HG03159 (cell line): ENCODE measurements at regions not wholly inside any gene's neighbourhood (a gene's known extent, or its start where the extent isn't known, plus 50 kb on each side); places are given as distances from the start of the nearest gene placed in this dataset.
"Not testable (repeated sequence)": the region's sequence is repeated elsewhere in the genome, so short reads cannot be mapped to it uniquely, and the experiment has no call there.

Source experiments
- ATAC-seq: cut with Tn5 transposase; IDR thresholded peaks from one replicate; pipeline ENCODE4 v1.9.1; 2021; ENCODE audit warnings: mild to moderate bottlenecking, moderate library complexity; ENCODE audit not compliant: unreplicated experiment

GRCh38 chr1:238485057-238485911, 594.6 kb upstream of the ZP4 start:
- no peak for ATAC-seq

GRCh38 chr1:238484121-238484520, 593.4 kb upstream of the ZP4 start:
- no peak for ATAC-seq

GRCh38 chr1:238476841-238477240, 586.1 kb upstream of the ZP4 start:
- ATAC-seq = no peak

- no peak for ATAC-seq
Observed at GRCh38 chr1:238475712-238476111, 585.0 kb upstream of the ZP4 start.

- ATAC-seq = no peak
Observed at GRCh38 chr1:238474263-238474662, 583.5 kb upstream of the ZP4 start.

GRCh38 chr1:238469146-238469631, 578.5 kb upstream of the ZP4 start:
- ATAC-seq = no peak

GRCh38 chr1:238468068-238468467, 577.3 kb upstream of the ZP4 start:
- ATAC-seq = no peak

- ATAC-seq = no peak
Observed at GRCh38 chr1:238466459-238466858, 575.7 kb upstream of the ZP4 start.

GRCh38 chr1:238465449-238465848, 574.7 kb upstream of the ZP4 start:
- no peak for ATAC-seq

GRCh38 chr1:238458899-238459298, 568.2 kb upstream of the ZP4 start:
- ATAC-seq = no peak

- ATAC-seq = no peak
Observed at GRCh38 chr1:238457610-238458009, 566.9 kb upstream of the ZP4 start.

GRCh38 chr1:238451781-238452310, 561.1 kb upstream of the ZP4 start:
- no peak for ATAC-seq

GRCh38 chr1:238450976-238451375, 560.3 kb upstream of the ZP4 start:
- ATAC-seq = no peak

GRCh38 chr1:238443687-238444086, 553.0 kb upstream of the ZP4 start:
- ATAC-seq = no peak

GRCh38 chr1:238439511-238439910, 548.8 kb upstream of the ZP4 start:
- ATAC-seq = no peak

GRCh38 chr1:238438311-238439270, 547.9 kb upstream of the ZP4 start:
- ATAC-seq = no peak

- not testable (repeated sequence) for ATAC-seq
Observed at GRCh38 chr1:238429703-238430102, 539.0 kb upstream of the ZP4 start.

- no peak for ATAC-seq
Observed at GRCh38 chr1:238419209-238419608, 528.5 kb upstream of the ZP4 start.

- no peak for ATAC-seq
Observed at GRCh38 chr1:238409932-238410331, 519.2 kb upstream of the ZP4 start.

- ATAC-seq = no peak
Observed at GRCh38 chr1:238409191-238409850, 518.6 kb upstream of the ZP4 start.

- ATAC-seq = no peak
Observed at GRCh38 chr1:238408737-238409136, 518.0 kb upstream of the ZP4 start.
